WERI-Rb-1 (cell line): ENCODE measurements at regions not wholly inside any gene's neighbourhood (a gene's known extent, or its start where the extent isn't known, plus 50 kb on each side); places are given as distances from the start of the nearest gene placed in this dataset.
A peak's percentile ranks its signal among the peaks of the same experiment; 100 is the strongest.

ENCODE experiments used
- DNase-seq: peaks from one replicate; pipeline ENCODE4 v3.0.0-alpha.2; 2020
- H3K27ac ChIP-seq: fragments of 250-450 bp; sonication (Bioruptor Pico); 2 replicates; pipeline ENCODE4 v1.5.1; 2020; ENCODE audit warnings: mild to moderate bottlenecking, moderate library complexity
- H3K27me3 ChIP-seq: fragments of 250-450 bp; sonication (Bioruptor Pico); 2 replicates; pipeline ENCODE4 v1.5.1; 2021; ENCODE audit warnings: mild to moderate bottlenecking, low read depth, moderate library complexity; ENCODE audit not compliant: insufficient read depth, severe bottlenecking
- H3K36me3 ChIP-seq: fragments of 250-450 bp; sonication (Bioruptor Pico); 2 replicates; pipeline ENCODE4 v1.5.1; 2020; ENCODE audit warnings: mild to moderate bottlenecking, moderate library complexity
- H3K4me3 ChIP-seq: 2 replicates; pipeline ENCODE4 v1.5.1; 2011; ENCODE audit warnings: low read depth, mild to moderate bottlenecking, control low read depth, low read length
- H3K9me3 ChIP-seq: fragments of 250-450 bp; sonication (Bioruptor Pico); 2 replicates; pipeline ENCODE4 v1.5.1; 2021; ENCODE audit warnings: mild to moderate bottlenecking, moderate library complexity; ENCODE audit not compliant: severe bottlenecking
- TF ChIP-seq, protein P1 (sequence below): IDR thresholded peaks from 2 replicates; pipeline ENCODE4 v1.5.1; 2011; ENCODE audit warnings: low read depth, mild to moderate bottlenecking, control low read depth, inconsistent platforms, low read length

DNA sequence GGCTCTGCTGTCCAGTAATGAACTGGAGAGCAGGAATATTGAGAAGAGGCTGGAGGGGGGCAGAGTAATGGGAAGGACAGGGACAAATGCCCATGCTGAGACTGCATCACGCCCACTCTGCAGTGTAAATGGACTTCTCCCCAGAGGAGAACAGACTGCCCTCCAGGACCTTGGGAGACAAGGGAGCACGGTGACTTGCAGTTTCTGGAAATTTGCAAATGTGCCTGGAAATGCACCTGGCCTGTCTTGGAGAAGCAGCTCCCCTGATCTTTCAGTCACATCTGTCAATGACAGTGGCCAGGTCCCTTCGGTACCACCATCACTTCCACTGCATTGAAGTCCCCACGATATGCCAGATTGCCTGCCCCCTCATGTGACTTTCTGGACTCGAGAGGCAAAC, 178.7 kb upstream of the SH3BP4 start:
- TF ChIP-seq, protein P1, sequence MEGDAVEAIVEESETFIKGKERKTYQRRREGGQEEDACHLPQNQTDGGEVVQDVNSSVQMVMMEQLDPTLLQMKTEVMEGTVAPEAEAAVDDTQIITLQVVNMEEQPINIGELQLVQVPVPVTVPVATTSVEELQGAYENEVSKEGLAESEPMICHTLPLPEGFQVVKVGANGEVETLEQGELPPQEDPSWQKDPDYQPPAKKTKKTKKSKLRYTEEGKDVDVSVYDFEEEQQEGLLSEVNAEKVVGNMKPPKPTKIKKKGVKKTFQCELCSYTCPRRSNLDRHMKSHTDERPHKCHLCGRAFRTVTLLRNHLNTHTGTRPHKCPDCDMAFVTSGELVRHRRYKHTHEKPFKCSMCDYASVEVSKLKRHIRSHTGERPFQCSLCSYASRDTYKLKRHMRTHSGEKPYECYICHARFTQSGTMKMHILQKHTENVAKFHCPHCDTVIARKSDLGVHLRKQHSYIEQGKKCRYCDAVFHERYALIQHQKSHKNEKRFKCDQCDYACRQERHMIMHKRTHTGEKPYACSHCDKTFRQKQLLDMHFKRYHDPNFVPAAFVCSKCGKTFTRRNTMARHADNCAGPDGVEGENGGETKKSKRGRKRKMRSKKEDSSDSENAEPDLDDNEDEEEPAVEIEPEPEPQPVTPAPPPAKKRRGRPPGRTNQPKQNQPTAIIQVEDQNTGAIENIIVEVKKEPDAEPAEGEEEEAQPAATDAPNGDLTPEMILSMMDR, result no peak
- Histone ChIP-seq H3K36me3 (no peaks in the 10 kb centered on the region), H3K27ac (peak overlapping the region; percentile 26; the same call in 1 of the 2 replicates), H3K4me3 (no peak overlapping the region), H3K9me3 (peaks cover 4% of the 10 kb centered on the region), H3K27me3 (no peaks in the 10 kb centered on the region)
- DNase-seq, result no peak

GRCh38 chr2:234772733-234773060, 179.1 kb upstream of the SH3BP4 start:
- TF ChIP-seq, protein P1, result no peak
- Histone ChIP-seq H3K9me3 (peaks cover 4% of the 10 kb centered on the region), H3K36me3 (no peaks in the 10 kb centered on the region), H3K4me3 (no peak overlapping the region), H3K27me3 (no peaks in the 10 kb centered on the region), H3K27ac (peak overlapping the region; percentile 26; the same call in 1 of the 2 replicates)
- DNase-seq, result peak; percentile 34

GRCh38 chr2:234771980-234772732, 179.7 kb upstream of the SH3BP4 start:
- Histone ChIP-seq H3K4me3 (no peak overlapping the region), H3K27ac (peak overlapping the region; percentile 26; the same call in 1 of the 2 replicates), H3K9me3 (peaks cover 4% of the 10 kb centered on the region), H3K27me3 (no peaks in the 10 kb centered on the region), H3K36me3 (no peaks in the 10 kb centered on the region)
- DNase-seq, result no peak
- TF ChIP-seq, protein P1, result no peak

GRCh38 chr2:234771176-234771575, 180.6 kb upstream of the SH3BP4 start:
- TF ChIP-seq, protein P1, result no peak
- no peak overlapping the region for H3K27ac ChIP-seq
- DNase-seq, result no peak

GRCh38 chr2:234770715-234771141, 181.1 kb upstream of the SH3BP4 start:
- TF ChIP-seq, protein P1, result no peak
- H3K36me3 ChIP-seq, result no peaks in the 10 kb centered on the region
- H3K9me3 ChIP-seq, result peaks cover 4% of the 10 kb centered on the region
- no peaks in the 10 kb centered on the region for H3K27me3 ChIP-seq
- H3K27ac ChIP-seq, result no peak overlapping the region
- DNase-seq, result no peak
- H3K4me3 ChIP-seq, result no peak overlapping the region

More at GRCh38 chr2:234771176-234771575, 180.6 kb upstream of the SH3BP4 start:
- Histone ChIP-seq H3K4me3 (no peak overlapping the region), H3K9me3 (peaks cover 4% of the 10 kb centered on the region), H3K27me3 (no peaks in the 10 kb centered on the region), H3K36me3 (no peaks in the 10 kb centered on the region)
